ENCODE measurements at regions not wholly inside any gene's neighbourhood (a gene's known extent, or its start where the extent isn't known, plus 50 kb on each side); places are given as distances from the start of the nearest gene placed in this dataset.

GRCh38 chr13:70363991-70364390 is 255.7 kb upstream of the KLHL1 start:
- Mint-ChIP-seq H3K9me3 (ENCODE audit: low read depth) (no peaks in the 10 kb centered on the region), H3K4me3 (ENCODE audit: low read depth) (no peak overlapping the region), H3K4me1 (ENCODE audit: low read depth) (peaks cover under 1% of the 10 kb centered on the region), H3K27me3 (no peaks in the 10 kb centered on the region), H3K36me3 (ENCODE audit: insufficient read depth) (no peaks in the 10 kb centered on the region), H3K27ac (no peak overlapping the region)
- no peak for TF ChIP-seq CTCF (IDR thresholded peaks at IDR 0.05; ENCODE audit: unreplicated experiment)
- DNase-seq (ENCODE audit: low spot score, unreplicated experiment), result no peak

- H3K4me1 Mint-ChIP-seq (ENCODE audit: low read depth), result peaks cover 2% of the 10 kb centered on the region
- no peak overlapping the region for H3K4me3 Mint-ChIP-seq (ENCODE audit: low read depth)
- no peaks in the 10 kb centered on the region for H3K36me3 Mint-ChIP-seq (ENCODE audit: insufficient read depth)
- H3K27ac Mint-ChIP-seq, result peak overlapping the region; percentile 20
- no peaks in the 10 kb centered on the region for H3K9me3 Mint-ChIP-seq (ENCODE audit: low read depth)
- DNase-seq (ENCODE audit: low spot score, unreplicated experiment), result no peak
- no peak for TF ChIP-seq CTCF (IDR thresholded peaks at IDR 0.05; ENCODE audit: unreplicated experiment)
- H3K27me3 Mint-ChIP-seq, result no peaks in the 10 kb centered on the region
Measured at GRCh38 chr13:70362820-70363570, 254.7 kb upstream of the KLHL1 start.

- Mint-ChIP-seq H3K9me3 (ENCODE audit: low read depth) (no peaks in the 10 kb centered on the region), H3K27me3 (no peaks in the 10 kb centered on the region), H3K27ac (no peak overlapping the region), H3K4me1 (ENCODE audit: low read depth) (peaks cover 2% of the 10 kb centered on the region), H3K36me3 (ENCODE audit: insufficient read depth) (no peaks in the 10 kb centered on the region), H3K4me3 (ENCODE audit: low read depth) (no peak overlapping the region)
- no peak for DNase-seq (ENCODE audit: low spot score, unreplicated experiment)
- TF ChIP-seq CTCF (IDR thresholded peaks at IDR 0.05; ENCODE audit: unreplicated experiment), result no peak
Measured at GRCh38 chr13:70357031-70357430, 248.8 kb upstream of the KLHL1 start.

- Mint-ChIP-seq H3K27me3 (no peaks in the 10 kb centered on the region), H3K4me3 (ENCODE audit: low read depth) (no peak overlapping the region), H3K27ac (no peak overlapping the region), H3K4me1 (ENCODE audit: low read depth) (no peaks in the 10 kb centered on the region), H3K9me3 (ENCODE audit: low read depth) (no peaks in the 10 kb centered on the region), H3K36me3 (ENCODE audit: insufficient read depth) (no peaks in the 10 kb centered on the region)
- DNase-seq (ENCODE audit: low spot score, unreplicated experiment), result no peak
- TF ChIP-seq CTCF (IDR thresholded peaks at IDR 0.05; ENCODE audit: unreplicated experiment), result peak; percentile 18
Measured at GRCh38 chr13:70353096-70353495, 244.8 kb upstream of the KLHL1 start.

- TF ChIP-seq CTCF (IDR thresholded peaks at IDR 0.05; ENCODE audit: unreplicated experiment), result no peak
- no peaks in the 10 kb centered on the region for H3K4me1 Mint-ChIP-seq (ENCODE audit: low read depth)
- DNase-seq (ENCODE audit: low spot score, unreplicated experiment), result no peak
- H3K36me3 Mint-ChIP-seq (ENCODE audit: insufficient read depth), result no peaks in the 10 kb centered on the region
- H3K27ac Mint-ChIP-seq, result no peak overlapping the region
- no peaks in the 10 kb centered on the region for H3K27me3 Mint-ChIP-seq
- H3K9me3 Mint-ChIP-seq (ENCODE audit: low read depth), result no peaks in the 10 kb centered on the region
- no peak overlapping the region for H3K4me3 Mint-ChIP-seq (ENCODE audit: low read depth)
Measured at GRCh38 chr13:70347947-70348620, 239.8 kb upstream of the KLHL1 start.

Data from progenitor cell of endocrine pancreas (in vitro differentiated cells).